ENCODE measurements at regions not wholly inside any gene's neighbourhood (a gene's known extent, or its start where the extent isn't known, plus 50 kb on each side); places are given as distances from the start of the nearest gene placed in this dataset.

DNA sequence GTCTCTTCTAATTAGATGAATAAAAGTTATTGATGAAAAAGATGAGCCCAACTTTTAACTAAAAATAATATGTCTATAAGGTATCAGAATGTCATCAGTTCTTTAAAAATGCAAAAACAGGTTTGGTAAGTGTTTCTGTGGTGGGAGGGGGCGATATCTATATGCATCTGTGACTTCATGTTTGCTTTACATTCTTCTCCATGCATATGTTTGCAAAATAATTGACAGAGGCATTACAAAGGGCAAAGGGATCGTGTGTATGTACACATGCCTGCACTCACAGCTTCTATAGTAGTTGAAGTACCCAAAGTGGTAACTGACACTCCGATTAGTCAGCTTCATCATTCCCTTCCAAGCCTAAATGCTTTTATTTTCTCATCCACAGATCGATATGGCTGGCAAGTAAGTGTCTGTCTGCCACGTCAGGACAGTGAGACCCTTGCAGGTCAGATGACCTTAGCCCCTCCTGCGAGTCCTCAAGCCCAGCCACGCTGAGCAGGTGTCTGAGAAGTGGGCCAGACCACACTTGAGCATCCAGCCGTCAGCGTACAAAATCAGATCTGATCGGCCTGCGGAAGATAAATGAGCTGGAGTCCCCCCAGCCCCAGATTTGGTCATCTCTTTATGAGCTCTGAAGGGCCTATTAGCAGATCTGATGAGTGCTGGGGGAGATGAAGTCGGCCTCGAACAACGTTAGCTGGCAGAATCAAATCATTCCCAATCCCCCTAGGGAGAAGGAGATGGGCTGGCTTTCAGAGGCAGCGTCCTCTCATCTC is 369.1 kb downstream of the MAFB start:
- peak; percentile 72 for DNase-seq (ENCODE audit: low read depth)
- no peak overlapping the region for H3K4me3 ChIP-seq (ENCODE audit: low read depth, low read length)
- TF ChIP-seq, protein P1, sequence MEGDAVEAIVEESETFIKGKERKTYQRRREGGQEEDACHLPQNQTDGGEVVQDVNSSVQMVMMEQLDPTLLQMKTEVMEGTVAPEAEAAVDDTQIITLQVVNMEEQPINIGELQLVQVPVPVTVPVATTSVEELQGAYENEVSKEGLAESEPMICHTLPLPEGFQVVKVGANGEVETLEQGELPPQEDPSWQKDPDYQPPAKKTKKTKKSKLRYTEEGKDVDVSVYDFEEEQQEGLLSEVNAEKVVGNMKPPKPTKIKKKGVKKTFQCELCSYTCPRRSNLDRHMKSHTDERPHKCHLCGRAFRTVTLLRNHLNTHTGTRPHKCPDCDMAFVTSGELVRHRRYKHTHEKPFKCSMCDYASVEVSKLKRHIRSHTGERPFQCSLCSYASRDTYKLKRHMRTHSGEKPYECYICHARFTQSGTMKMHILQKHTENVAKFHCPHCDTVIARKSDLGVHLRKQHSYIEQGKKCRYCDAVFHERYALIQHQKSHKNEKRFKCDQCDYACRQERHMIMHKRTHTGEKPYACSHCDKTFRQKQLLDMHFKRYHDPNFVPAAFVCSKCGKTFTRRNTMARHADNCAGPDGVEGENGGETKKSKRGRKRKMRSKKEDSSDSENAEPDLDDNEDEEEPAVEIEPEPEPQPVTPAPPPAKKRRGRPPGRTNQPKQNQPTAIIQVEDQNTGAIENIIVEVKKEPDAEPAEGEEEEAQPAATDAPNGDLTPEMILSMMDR (IDR thresholded peaks at IDR 0.05; ENCODE audit: control insufficient read depth, extremely low read depth, insufficient read depth), result no peak

DNA sequence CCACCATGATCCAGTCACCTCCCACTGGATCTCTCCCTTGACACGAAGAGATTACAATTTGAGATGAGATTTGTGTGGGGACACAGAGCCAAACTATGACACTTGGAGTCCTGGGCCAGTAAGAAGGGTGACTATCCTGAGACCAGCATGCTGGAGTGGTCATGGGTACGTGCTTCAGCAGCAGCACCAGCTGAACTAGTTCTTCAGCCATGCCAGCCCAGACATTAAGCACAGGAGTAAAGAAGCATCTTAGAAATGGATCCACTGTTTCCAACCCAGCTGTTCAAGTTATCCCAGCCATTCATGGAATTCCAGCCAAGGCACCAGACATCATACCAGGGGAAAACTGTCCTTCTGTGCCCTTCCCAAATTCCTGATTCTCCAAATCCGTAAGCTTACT is 370.0 kb downstream of the MAFB start:
- TF ChIP-seq, protein P1 (IDR thresholded peaks at IDR 0.05; ENCODE audit: control insufficient read depth, extremely low read depth, insufficient read depth), result no peak
- no peak for DNase-seq (ENCODE audit: low read depth)
- no peak overlapping the region for H3K4me3 ChIP-seq (ENCODE audit: low read depth, low read length)

DNA sequence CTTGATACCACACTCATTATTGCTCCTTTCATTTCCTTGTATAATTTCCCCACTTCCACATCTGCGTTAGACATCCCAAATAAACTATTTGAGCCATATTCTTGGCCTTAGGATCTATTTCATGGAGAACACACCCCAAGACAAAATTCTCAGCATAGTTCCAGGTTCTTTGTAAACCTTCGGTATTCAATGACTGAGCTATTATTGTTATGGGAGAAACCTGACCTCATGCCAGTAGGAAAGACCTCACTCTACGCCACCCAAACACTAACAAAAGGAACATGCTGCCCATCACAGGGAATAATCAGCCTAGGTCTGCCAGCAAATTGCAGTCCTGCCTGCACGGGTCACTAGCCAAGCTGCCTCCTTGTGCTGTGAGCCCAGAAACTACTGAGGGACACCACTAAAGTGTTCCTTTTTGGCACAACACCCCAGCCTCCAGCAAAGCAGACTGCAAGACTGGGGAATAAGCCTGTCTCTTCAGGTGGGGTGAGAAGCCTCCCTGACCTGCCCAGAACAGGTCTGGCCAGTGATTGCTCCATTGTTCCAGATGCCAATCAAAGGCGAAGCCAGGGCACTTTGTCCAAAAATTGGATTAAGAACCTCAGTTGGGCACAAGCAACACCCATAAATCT is 371.8 kb downstream of the MAFB start:
- DNase-seq (ENCODE audit: low read depth), result no peak
- no peak overlapping the region for H3K4me3 ChIP-seq (ENCODE audit: low read depth, low read length)
- TF ChIP-seq, protein P1 (IDR thresholded peaks at IDR 0.05; ENCODE audit: control insufficient read depth, extremely low read depth, insufficient read depth), result no peak

DNA sequence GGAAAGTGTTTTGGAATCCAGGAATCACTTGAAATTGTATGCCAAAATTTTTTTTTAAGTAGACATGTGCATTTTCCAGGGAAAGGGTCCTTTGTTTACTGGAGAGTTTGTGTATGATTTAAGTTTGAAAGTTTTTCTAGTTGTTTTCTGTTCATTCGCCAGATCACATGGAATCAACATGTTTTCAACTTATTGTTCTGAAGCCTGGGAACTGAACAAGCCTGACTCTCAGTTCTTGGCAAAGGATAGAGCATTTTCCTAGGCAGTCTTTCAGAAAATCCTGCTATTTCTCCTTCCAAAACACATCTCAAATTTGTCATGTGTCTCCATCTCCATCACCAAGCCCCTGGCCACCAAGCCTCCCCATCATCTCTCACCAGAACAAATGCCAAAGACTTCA is 374.8 kb downstream of the MAFB start:
- DNase-seq (ENCODE audit: low read depth), result no peak
- no peak overlapping the region for H3K4me3 ChIP-seq (ENCODE audit: low read depth, low read length)
- TF ChIP-seq, protein P1 (IDR thresholded peaks at IDR 0.05; ENCODE audit: control insufficient read depth, extremely low read depth, insufficient read depth), result no peak

DNA sequence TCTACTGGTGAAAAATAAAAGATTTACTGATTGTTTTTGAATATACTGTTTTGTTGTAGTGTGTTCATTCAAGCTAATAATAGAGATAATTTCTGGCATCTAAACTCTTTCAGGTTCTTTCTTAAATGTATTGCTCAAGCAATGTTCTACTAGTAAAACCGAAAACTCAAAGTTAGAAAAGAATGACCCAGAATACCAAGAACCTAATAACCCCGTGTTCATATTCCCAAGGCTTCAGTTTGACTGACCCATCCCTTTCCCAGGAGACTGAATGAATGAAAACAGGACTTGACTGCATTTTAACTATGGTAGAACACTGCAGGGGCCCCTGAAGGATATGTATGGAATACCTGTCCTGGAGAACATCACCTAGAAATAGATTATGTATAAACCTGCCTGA is 375.3 kb downstream of the MAFB start:
- no peak for DNase-seq (ENCODE audit: low read depth)
- TF ChIP-seq, protein P1 (IDR thresholded peaks at IDR 0.05; ENCODE audit: control insufficient read depth, extremely low read depth, insufficient read depth), result no peak
- H3K4me3 ChIP-seq (ENCODE audit: low read depth, low read length), result no peak overlapping the region

DNA sequence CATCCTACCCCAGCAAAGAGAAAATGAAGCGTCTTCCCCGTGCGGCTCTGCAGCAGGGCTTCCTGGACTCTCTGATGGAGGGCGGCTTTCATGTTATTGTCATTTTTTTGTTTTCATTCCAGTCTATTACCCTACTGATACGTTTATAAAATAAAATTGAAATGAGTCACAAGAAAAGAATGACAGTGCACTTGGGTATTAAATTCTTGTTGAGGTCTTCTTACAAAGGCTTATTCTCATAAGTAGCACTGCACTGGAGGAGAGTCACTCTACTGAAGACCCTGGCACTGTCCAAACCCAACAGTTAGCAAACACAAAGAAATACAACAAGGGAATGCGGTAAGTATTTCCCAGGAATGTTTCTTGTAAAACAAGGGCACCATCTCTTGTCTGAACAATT is 379.3 kb downstream of the MAFB start:
- H3K4me3 ChIP-seq (ENCODE audit: low read depth, low read length), result no peak overlapping the region
- DNase-seq (ENCODE audit: low read depth), result no peak
- TF ChIP-seq, protein P1 (IDR thresholded peaks at IDR 0.05; ENCODE audit: control insufficient read depth, extremely low read depth, insufficient read depth), result no peak
